ENCODE measurements at regions not wholly inside any gene's neighbourhood (a gene's known extent, or its start where the extent isn't known, plus 50 kb on each side); places are given as distances from the start of the nearest gene placed in this dataset.

GRCh38 chr15:91553196-91553854 lies 300.2 kb upstream of the SLCO3A1 start:
- DNase-seq (ENCODE audit: low spot score): no peak

- no peak for DNase-seq (ENCODE audit: low spot score)
Measured at GRCh38 chr15:91555312-91555711, 298.2 kb upstream of the SLCO3A1 start.

- no peak for DNase-seq (ENCODE audit: low spot score)
Measured at GRCh38 chr15:91556926-91557325, 296.6 kb upstream of the SLCO3A1 start.

- DNase-seq (ENCODE audit: low spot score): no peak
Measured at GRCh38 chr15:91559066-91559465, 294.4 kb upstream of the SLCO3A1 start.

GRCh38 chr15:91561371-91562100 lies 292.0 kb upstream of the SLCO3A1 start:
- no peak for DNase-seq (ENCODE audit: low spot score)

GRCh38 chr15:91562698-91563097 lies 290.8 kb upstream of the SLCO3A1 start:
- DNase-seq (ENCODE audit: low spot score): no peak

- no peak for DNase-seq (ENCODE audit: low spot score)
Measured at GRCh38 chr15:91564631-91565030, 288.9 kb upstream of the SLCO3A1 start.

GRCh38 chr15:91566141-91566540 lies 287.4 kb upstream of the SLCO3A1 start:
- no peak for DNase-seq (ENCODE audit: low spot score)

- DNase-seq (ENCODE audit: low spot score): no peak
Measured at GRCh38 chr15:91568036-91568435, 285.5 kb upstream of the SLCO3A1 start.

GRCh38 chr15:91572110-91572509 lies 281.4 kb upstream of the SLCO3A1 start:
- DNase-seq (ENCODE audit: low spot score): no peak

GRCh38 chr15:91576096-91576495 lies 277.4 kb upstream of the SLCO3A1 start:
- no peak for DNase-seq (ENCODE audit: low spot score)

- no peak for DNase-seq (ENCODE audit: low spot score)
Measured at GRCh38 chr15:91578511-91578910, 275.0 kb upstream of the SLCO3A1 start.

GRCh38 chr15:91584895-91585294 lies 268.6 kb upstream of the SLCO3A1 start:
- no peak for DNase-seq (ENCODE audit: low spot score)

- no peak for DNase-seq (ENCODE audit: low spot score)
Measured at GRCh38 chr15:91586560-91586959, 266.9 kb upstream of the SLCO3A1 start.

GRCh38 chr15:91589360-91589759 lies 264.1 kb upstream of the SLCO3A1 start:
- no peak for DNase-seq (ENCODE audit: low spot score)

- no peak for DNase-seq (ENCODE audit: low spot score)
Measured at GRCh38 chr15:91592567-91592966, 260.9 kb upstream of the SLCO3A1 start.

GRCh38 chr15:91593067-91593466 lies 260.4 kb upstream of the SLCO3A1 start:
- DNase-seq (ENCODE audit: low spot score): no peak

- no peak for DNase-seq (ENCODE audit: low spot score)
Measured at GRCh38 chr15:91593653-91594052, 259.9 kb upstream of the SLCO3A1 start.

GRCh38 chr15:91599261-91599660 lies 254.2 kb upstream of the SLCO3A1 start:
- DNase-seq (ENCODE audit: low spot score): no peak

- DNase-seq (ENCODE audit: low spot score): no peak
Measured at GRCh38 chr15:91603384-91604080, 250.0 kb upstream of the SLCO3A1 start.

GRCh38 chr15:91604122-91604521 lies 249.4 kb upstream of the SLCO3A1 start:
- DNase-seq (ENCODE audit: low spot score): no peak

- no peak for DNase-seq (ENCODE audit: low spot score)
Measured at GRCh38 chr15:91605576-91605975, 247.9 kb upstream of the SLCO3A1 start.
